ENCODE measurements at regions not wholly inside any gene's neighbourhood (a gene's known extent, or its start where the extent isn't known, plus 50 kb on each side); places are given as distances from the start of the nearest gene placed in this dataset.
A peak's percentile ranks its signal among the peaks of the same experiment; 100 is the strongest.
"Not testable (repeated sequence)": the region's sequence is repeated elsewhere in the genome, so short reads cannot be mapped to it uniquely, and the experiment has no call there.

- DNase-seq (ENCODE audit: low read depth): no peak
Measured at GRCh38 chr2:40043641-40044040, 264.6 kb upstream of the THUMPD2 start.

- DNase-seq (ENCODE audit: low read depth): peak; percentile 28
Measured at GRCh38 chr2:40043191-40043590, 264.1 kb upstream of the THUMPD2 start.

- peak; percentile 78 for DNase-seq (ENCODE audit: low read depth)
Measured at GRCh38 chr2:40041422-40042382, 262.6 kb upstream of the THUMPD2 start.

- no peak for DNase-seq (ENCODE audit: low read depth)
Measured at GRCh38 chr2:40039549-40039948, 260.5 kb upstream of the THUMPD2 start.

GRCh38 chr2:40038646-40039045 lies 259.6 kb upstream of the THUMPD2 start:
- DNase-seq (ENCODE audit: low read depth): no peak

GRCh38 chr2:40037303-40037702 lies 258.2 kb upstream of the THUMPD2 start:
- DNase-seq (ENCODE audit: low read depth): no peak

- no peak for DNase-seq (ENCODE audit: low read depth)
Measured at GRCh38 chr2:40036241-40036640, 257.2 kb upstream of the THUMPD2 start.

- no peak for DNase-seq (ENCODE audit: low read depth)
Measured at GRCh38 chr2:40034801-40035200, 255.7 kb upstream of the THUMPD2 start.

GRCh38 chr2:40034198-40034597 lies 255.1 kb upstream of the THUMPD2 start:
- peak; percentile 78 for DNase-seq (ENCODE audit: low read depth)

GRCh38 chr2:40033781-40034180 lies 254.7 kb upstream of the THUMPD2 start:
- no peak for DNase-seq (ENCODE audit: low read depth)

GRCh38 chr2:40032650-40033319 lies 253.7 kb upstream of the THUMPD2 start:
- peak; percentile 65 for DNase-seq (ENCODE audit: low read depth)

- DNase-seq (ENCODE audit: low read depth): no peak
Measured at GRCh38 chr2:40030456-40030975, 251.5 kb upstream of the THUMPD2 start.

GRCh38 chr2:40028792-40029488 lies 249.9 kb upstream of the THUMPD2 start:
- no peak for DNase-seq (ENCODE audit: low read depth)

- peak; percentile 24 for DNase-seq (ENCODE audit: low read depth)
Measured at GRCh38 chr2:40027968-40028367, 248.9 kb upstream of the THUMPD2 start.

- not testable (repeated sequence) for DNase-seq (ENCODE audit: low read depth)
Measured at GRCh38 chr2:40025276-40025675, 246.2 kb upstream of the THUMPD2 start.

GRCh38 chr2:40020997-40021396 lies 241.9 kb upstream of the THUMPD2 start:
- DNase-seq (ENCODE audit: low read depth): no peak

GRCh38 chr2:40016151-40016885 lies 237.3 kb upstream of the THUMPD2 start:
- no peak for DNase-seq (ENCODE audit: low read depth)

GRCh38 chr2:40013962-40014361 lies 234.9 kb upstream of the THUMPD2 start:
- DNase-seq (ENCODE audit: low read depth): not testable (repeated sequence)

GRCh38 chr2:40004336-40004735 lies 225.3 kb upstream of the THUMPD2 start:
- peak; percentile 18 for DNase-seq (ENCODE audit: low read depth)

- no peak for DNase-seq (ENCODE audit: low read depth)
Measured at GRCh38 chr2:40002339-40002738, 223.3 kb upstream of the THUMPD2 start.

- DNase-seq (ENCODE audit: low read depth): no peak
Measured at GRCh38 chr2:39999864-40000263, 220.8 kb upstream of the THUMPD2 start.

GRCh38 chr2:39998617-39999016 lies 219.6 kb upstream of the THUMPD2 start:
- no peak for DNase-seq (ENCODE audit: low read depth)
